ENCODE measurements at regions not wholly inside any gene's neighbourhood (a gene's known extent, or its start where the extent isn't known, plus 50 kb on each side); places are given as distances from the start of the nearest gene placed in this dataset.
"Not testable (repeated sequence)": the region's sequence is repeated elsewhere in the genome, so short reads cannot be mapped to it uniquely, and the experiment has no call there.

DNA sequence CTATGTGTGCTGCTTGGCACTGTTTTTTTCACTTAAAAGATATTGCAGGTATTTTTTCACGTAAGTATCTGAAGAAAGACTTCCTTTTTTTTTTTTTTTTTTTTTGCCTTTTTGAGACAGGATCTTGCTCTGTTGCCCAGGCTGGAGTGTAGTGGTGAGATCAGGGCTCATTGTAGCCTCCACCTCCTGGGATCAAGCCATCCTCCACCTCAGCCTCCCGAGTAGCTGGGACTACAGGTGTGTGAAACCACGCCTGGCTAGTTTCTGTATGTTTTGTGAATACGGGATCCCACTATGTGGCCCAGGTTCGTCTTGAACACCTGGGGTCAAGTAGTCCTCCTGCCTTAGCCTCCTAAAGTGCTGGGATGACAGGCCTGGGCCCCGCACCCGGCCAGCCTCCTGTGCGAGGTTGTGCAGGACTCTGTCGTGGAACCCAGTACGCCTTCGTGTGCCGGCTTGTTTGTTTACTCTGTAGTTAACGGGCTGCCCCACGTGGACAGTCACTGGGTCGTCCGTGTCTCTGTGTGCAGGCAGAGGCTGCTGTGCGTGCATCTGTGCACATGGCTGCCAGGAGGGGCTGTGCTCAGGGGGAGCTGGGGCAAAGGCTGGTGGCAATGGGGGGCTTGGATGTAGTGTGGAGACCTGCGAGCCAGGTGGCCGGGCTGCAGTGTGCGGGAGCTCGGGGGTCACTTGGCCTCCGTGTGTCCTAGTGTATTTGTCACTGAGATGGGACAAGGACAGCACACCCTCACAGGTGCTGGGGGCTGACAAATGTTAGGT, 179.5 kb downstream of the ADRA2C start:
- POLR2A ChIA-PET = no interaction called here
- TF ChIP-seq TARDBP (IDR thresholded peaks at IDR 0.05) = no peak
- TF ChIP-seq SP1 (IDR thresholded peaks at IDR 0.05) = no peak
- TF ChIP-seq FOXK2 (IDR thresholded peaks at IDR 0.05) = no peak
- no peak for TF ChIP-seq CTBP1 (IDR thresholded peaks at IDR 0.05; ENCODE audit: borderline replicate concordance)
- no peak for TF ChIP-seq ZNF384 (IDR thresholded peaks at IDR 0.05)
- DNase-seq (ENCODE audit: extremely low spot score) = no peak
- CTCF ChIA-PET = no interaction called here

- DNase-seq (ENCODE audit: extremely low spot score); CTCF ChIA-PET; POLR2A ChIA-PET: not testable (repeated sequence)
Observed at GRCh38 chr4:3946553-3946952, 180.4 kb downstream of the ADRA2C start.

GRCh38 chr4:3947761-3948160, 181.6 kb downstream of the ADRA2C start:
- DNase-seq (ENCODE audit: extremely low spot score); CTCF ChIA-PET; POLR2A ChIA-PET: not testable (repeated sequence)

- CTCF ChIA-PET; POLR2A ChIA-PET; DNase-seq (ENCODE audit: extremely low spot score): not testable (repeated sequence)
Observed at GRCh38 chr4:3948210-3948609, 182.0 kb downstream of the ADRA2C start.

DNA sequence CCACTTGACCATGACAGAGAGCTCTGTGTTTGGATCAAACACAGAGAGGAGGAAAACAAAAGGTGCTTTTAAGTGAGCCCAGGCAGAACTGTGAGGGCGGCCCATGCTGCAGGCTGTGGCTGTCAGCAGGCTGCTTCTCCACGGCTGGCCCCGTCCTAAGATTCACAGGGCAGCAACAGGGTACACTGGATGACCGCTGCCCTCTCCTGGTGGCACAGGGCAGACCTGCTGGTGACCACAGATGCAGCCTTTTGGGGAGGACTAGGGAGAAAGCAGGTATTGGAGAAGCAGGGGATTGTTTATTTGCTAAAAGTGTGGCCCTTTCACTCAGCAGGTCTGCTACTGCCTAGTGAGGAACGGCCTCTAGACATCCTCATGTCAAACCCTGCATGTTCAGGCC, 183.7 kb downstream of the ADRA2C start:
- POLR2A ChIA-PET; CTCF ChIA-PET; DNase-seq (ENCODE audit: extremely low spot score): not testable (repeated sequence)

GRCh38 chr4:3952443-3953139, 186.4 kb downstream of the ADRA2C start:
- CTCF ChIA-PET = interaction anchor here (0.9 kb wide), 1 partner anchor 10 kb away, joined by 3 read pairs; no protein-coding TSS in a partner anchor
- not testable (repeated sequence) for DNase-seq (ENCODE audit: extremely low spot score)

DNA sequence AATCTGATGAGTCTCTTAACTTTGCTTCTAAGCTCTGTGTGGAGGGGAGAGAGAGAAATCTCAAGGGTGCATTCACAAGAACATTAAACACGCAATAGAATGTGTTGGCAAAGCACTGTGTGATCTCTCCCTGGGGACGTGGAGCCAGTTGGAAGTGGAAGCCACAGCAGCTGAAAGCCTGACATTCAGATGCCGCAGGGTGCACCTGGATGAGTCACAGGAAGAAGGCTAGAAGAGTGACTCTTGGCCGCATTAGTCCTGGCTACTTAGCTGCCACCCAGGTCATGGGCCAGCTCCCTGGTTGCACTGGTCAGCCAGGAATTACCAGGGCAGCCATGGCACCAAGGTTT, 186.9 kb downstream of the ADRA2C start:
- CTCF ChIA-PET = interaction anchor here (0.9 kb wide), 1 partner anchor 11 kb away, joined by 3 read pairs; no protein-coding TSS in a partner anchor
- POLR2A ChIA-PET; DNase-seq (ENCODE audit: extremely low spot score): not testable (repeated sequence)

More at GRCh38 chr4:3952443-3953139, 186.4 kb downstream of the ADRA2C start:
- POLR2A ChIA-PET = not testable (repeated sequence)

GRCh38 chr4:3954540-3955320, 188.5 kb downstream of the ADRA2C start:
- POLR2A ChIA-PET = not testable (repeated sequence)
- CTCF ChIA-PET = interaction anchor here (0.7 kb wide), 1 partner anchor 1271 kb away, joined by 3 read pairs; no protein-coding TSS in a partner anchor
- peak; percentile 43; the same call in 1 of the 2 replicates for TF ChIP-seq L3MBTL2 (conservative IDR thresholded peaks at IDR 0.05)
- DNase-seq (ENCODE audit: extremely low spot score) = peak; percentile 41

GRCh38 chr4:3955321-3956164, 189.4 kb downstream of the ADRA2C start:
- POLR2A ChIA-PET = interaction anchor here (0.6 kb wide), 1 partner anchor 174 kb away, joined by 3 read pairs; no protein-coding TSS in a partner anchor

GRCh38 chr4:3956165-3956867, 190.1 kb downstream of the ADRA2C start:
- ChIA-PET CTCF (interaction anchor here (0.7 kb wide), 1 partner anchor 76 kb away, joined by 5 read pairs; no protein-coding TSS in a partner anchor), POLR2A (interaction anchor here (0.6 kb wide), 1 partner anchor 174 kb away, joined by 3 read pairs; no protein-coding TSS in a partner anchor)
- DNase-seq (ENCODE audit: extremely low spot score) = not testable (repeated sequence)

More at GRCh38 chr4:3955321-3956164, 189.4 kb downstream of the ADRA2C start:
- peak; percentile 86 for DNase-seq (ENCODE audit: extremely low spot score)
- CTCF ChIA-PET = interaction anchor here (0.7 kb wide), 1 partner anchor 75 kb away, joined by 5 read pairs; no protein-coding TSS in a partner anchor

GRCh38 chr4:3961091-3961672, 195.0 kb downstream of the ADRA2C start:
- CTCF ChIA-PET; DNase-seq (ENCODE audit: extremely low spot score): not testable (repeated sequence)

DNA sequence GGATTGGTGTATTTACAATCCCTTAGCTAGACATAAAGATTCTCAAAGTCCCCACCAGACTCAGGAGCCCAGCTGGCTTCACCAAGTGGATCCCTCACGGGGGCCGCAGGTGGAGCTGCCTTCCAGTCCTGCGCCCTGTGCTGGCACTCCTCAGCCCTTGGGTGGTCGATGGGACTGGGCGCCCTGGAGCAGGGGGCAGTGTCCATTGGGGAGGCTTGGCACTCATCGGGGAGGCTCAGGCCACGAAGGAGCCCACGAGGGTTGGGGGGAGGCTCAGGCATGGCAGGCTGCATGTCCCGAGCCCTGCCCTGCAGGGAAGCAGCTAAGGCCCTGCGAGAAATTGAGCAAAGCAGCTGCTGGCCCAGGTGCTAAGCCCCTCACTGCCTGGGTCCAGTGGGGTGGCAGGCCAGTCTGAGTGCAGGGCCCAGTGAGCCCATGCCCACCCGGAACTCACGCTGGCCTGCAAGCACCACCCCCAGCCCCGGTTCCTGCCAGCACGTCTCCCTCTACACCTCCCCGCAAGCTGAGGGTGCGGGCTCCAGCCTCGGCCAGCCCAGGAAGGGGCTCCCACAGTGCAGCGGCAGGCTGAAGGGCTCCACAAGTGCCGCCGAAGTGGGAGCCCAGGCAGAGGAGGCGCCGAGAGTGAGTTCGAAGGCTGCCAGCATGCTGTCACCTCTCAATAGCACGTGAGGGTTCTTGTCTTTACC, 198.5 kb downstream of the ADRA2C start:
- POLR2A ChIA-PET, CTCF ChIA-PET: not testable (repeated sequence)

More at GRCh38 chr4:3961091-3961672, 195.0 kb downstream of the ADRA2C start:
- POLR2A ChIA-PET = not testable (repeated sequence)

DNA sequence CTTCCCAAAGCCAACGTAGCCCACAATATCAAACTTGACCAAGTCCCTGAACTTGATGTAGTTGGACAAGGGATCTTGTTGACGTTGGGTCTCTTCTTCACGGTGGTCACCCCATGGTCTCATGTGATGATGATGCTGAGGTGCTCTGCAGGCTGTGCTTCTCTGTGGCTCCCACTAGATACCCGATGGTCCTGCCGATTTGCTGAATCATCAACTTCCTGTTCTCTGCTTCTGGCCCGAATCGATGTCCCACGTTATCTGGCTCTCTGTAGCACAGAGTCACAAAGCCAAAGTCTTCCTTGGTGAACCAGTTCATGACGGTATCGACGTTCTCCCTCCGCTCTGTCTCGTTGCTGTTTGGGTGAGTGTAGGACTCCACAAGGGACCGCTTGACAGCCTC, 201.0 kb downstream of the ADRA2C start:
- DNase-seq (ENCODE audit: extremely low spot score); POLR2A ChIA-PET; CTCF ChIA-PET: not testable (repeated sequence)

More for the DNA sequence above, 198.5 kb downstream of the ADRA2C start:
- not testable (repeated sequence) for DNase-seq (ENCODE audit: extremely low spot score)

GRCh38 chr4:3972626-3973025, 206.4 kb downstream of the ADRA2C start:
- DNase-seq (ENCODE audit: extremely low spot score); POLR2A ChIA-PET; CTCF ChIA-PET: not testable (repeated sequence)
